Keratinocyte (primary cell): ENCODE measurements at regions not wholly inside any gene's neighbourhood (a gene's known extent, or its start where the extent isn't known, plus 50 kb on each side); places are given as distances from the start of the nearest gene placed in this dataset.
"Not testable (repeated sequence)": the region's sequence is repeated elsewhere in the genome, so short reads cannot be mapped to it uniquely, and the experiment has no call there.

Experiments
- DNase-seq: peaks from one replicate; pipeline ENCODE4 v3.0.0-alpha.2; 2011; ENCODE audit warnings: low read depth, missing footprints, low spot score
- FAIRE-seq: peaks from 2 replicates; lab custom pipeline; 2011; peaks lifted over from hg19 to GRCh38; lab: Jason Lieb, UNC
- H2AFZ ChIP-seq: 2 replicates; pipeline ENCODE4 v1.6.0; 2012; ENCODE audit warnings: low read length, control low read depth, inconsistent platforms; ENCODE audit not compliant: control insufficient read depth
- H3K27ac ChIP-seq: 2 replicates; pipeline ENCODE4 v1.5.1; 2011; ENCODE audit warnings: low read length; ENCODE audit not compliant: control insufficient read depth, insufficient read depth
- H3K27me3 ChIP-seq: 3 replicates; pipeline ENCODE4 v1.6.0; 2011; ENCODE audit warnings: low read length; ENCODE audit not compliant: control insufficient read depth, insufficient read depth; ENCODE audit errors: extremely low read depth
- H3K36me3 ChIP-seq, 2 experiments: 2 replicates in 1 of 2; 3 replicates in 1 of 2; pipeline ENCODE4 v1.5.1; 2011; ENCODE audit warnings: low read length in 2 of 2, mild to moderate bottlenecking in 1 of 2; ENCODE audit not compliant: control insufficient read depth in 2 of 2, insufficient read depth in 2 of 2; ENCODE audit errors: extremely low read depth in 1 of 2
- H3K4me1 ChIP-seq: 3 replicates; pipeline ENCODE4 v1.5.1; 2011; ENCODE audit warnings: low read length; ENCODE audit not compliant: control insufficient read depth, insufficient read depth; ENCODE audit errors: extremely low read depth
- H3K4me2 ChIP-seq: 3 replicates; pipeline ENCODE4 v1.6.0; 2011; ENCODE audit warnings: low read depth, low read length; ENCODE audit not compliant: control insufficient read depth, insufficient read depth; ENCODE audit errors: extremely low read depth
- H3K4me3 ChIP-seq, 3 experiments: fragments of 200-600 bp in 1 of 3; sonication (generic) in 1 of 3; 2 replicates in 2 of 3; 3 replicates in 1 of 3; pipeline ENCODE4 v1.5.1; 2011 to 2016; ENCODE audit warnings: low read length in 3 of 3, mild to moderate bottlenecking in 3 of 3, control low read depth in 2 of 3, inconsistent platforms in 1 of 3, low read depth in 1 of 3, mixed read lengths in 1 of 3, mixed run types in 1 of 3, moderate library complexity in 1 of 3; ENCODE audit not compliant: control insufficient read depth in 2 of 3, insufficient read depth in 2 of 3; ENCODE audit errors: extremely low read depth in 1 of 3
- H3K79me2 ChIP-seq: 2 replicates; pipeline ENCODE4 v1.6.0; 2012; ENCODE audit warnings: low read length; ENCODE audit not compliant: control insufficient read depth, insufficient read depth
- H3K9ac ChIP-seq: 3 replicates; pipeline ENCODE4 v1.6.0; 2011; ENCODE audit warnings: low read length; ENCODE audit not compliant: control insufficient read depth, insufficient read depth; ENCODE audit errors: extremely low read depth
- H3K9me1 ChIP-seq: 3 replicates; pipeline ENCODE4 v1.6.0; 2011; ENCODE audit warnings: low read length; ENCODE audit not compliant: control insufficient read depth, insufficient read depth; ENCODE audit errors: extremely low read depth
- H3K9me3 ChIP-seq: 2 replicates; pipeline ENCODE4 v1.5.1; 2012; ENCODE audit warnings: low read depth, low read length; ENCODE audit not compliant: control insufficient read depth
- H4K20me1 ChIP-seq: 3 replicates; pipeline ENCODE4 v1.6.0; 2011; ENCODE audit warnings: low read length; ENCODE audit not compliant: control insufficient read depth, insufficient read depth; ENCODE audit errors: extremely low read depth
- EZH2 ChIP-seq: IDR thresholded peaks from one replicate; pipeline ENCODE4 v1.6.1; 2012; ENCODE audit warnings: inconsistent platforms, mild to moderate bottlenecking, low read length, moderate library complexity
- dilution Hi-C: fragments of 300-500 bp; cut with MboI; formaldehyde crosslinking; loops from one replicate; pipeline ENCODE4 v1.7.0; 2020; ENCODE audit warnings: low sequenced_read_pairs; ENCODE audit not compliant: extremely low pct_ligation_motif_present
- TF ChIP-seq, protein P1 (sequence below), 3 experiments: IDR thresholded peaks in 1 of 3; conservative IDR thresholded peaks in 1 of 3; optimal IDR thresholded peaks in 1 of 3; 2 replicates in 2 of 3; 3 replicates in 1 of 3; pipeline versions ENCODE3 to v1.5.1; 2011; ENCODE audit warnings: low read length in 3 of 3, mild to moderate bottlenecking in 3 of 3, moderate library complexity in 2 of 3, control low read depth in 1 of 3, inconsistent platforms in 1 of 3; ENCODE audit not compliant: insufficient read depth in 2 of 3; ENCODE audit errors: extremely low read depth in 1 of 3

DNA sequence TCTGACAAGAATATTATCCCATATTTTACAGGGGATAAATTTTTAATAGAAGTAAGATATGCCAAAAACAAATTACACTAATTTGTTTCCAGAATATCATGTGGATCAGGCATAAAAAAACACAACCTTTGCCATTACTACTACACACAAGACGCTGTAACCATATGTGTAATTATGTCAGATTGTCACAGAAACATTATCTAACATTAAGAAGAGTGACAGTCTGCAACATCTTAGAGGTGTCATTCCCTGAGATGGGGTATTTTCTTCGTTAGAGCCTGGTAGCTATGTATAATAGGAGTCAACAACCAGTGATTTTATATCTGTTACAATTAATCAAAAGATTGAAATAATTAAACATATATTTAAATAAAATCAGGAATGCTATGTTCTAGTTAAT, 518.9 kb downstream of the RERGL start:
- no peak for FAIRE-seq
- H3K9ac ChIP-seq = no peak overlapping the region
- no peak overlapping the region for H3K4me3 ChIP-seq
- H3K9me3 ChIP-seq = no peaks in the 10 kb centered on the region
- no peak overlapping the region for H3K27ac ChIP-seq
- no peak for DNase-seq
- no peak for TF ChIP-seq EZH2
- TF ChIP-seq, protein P1, sequence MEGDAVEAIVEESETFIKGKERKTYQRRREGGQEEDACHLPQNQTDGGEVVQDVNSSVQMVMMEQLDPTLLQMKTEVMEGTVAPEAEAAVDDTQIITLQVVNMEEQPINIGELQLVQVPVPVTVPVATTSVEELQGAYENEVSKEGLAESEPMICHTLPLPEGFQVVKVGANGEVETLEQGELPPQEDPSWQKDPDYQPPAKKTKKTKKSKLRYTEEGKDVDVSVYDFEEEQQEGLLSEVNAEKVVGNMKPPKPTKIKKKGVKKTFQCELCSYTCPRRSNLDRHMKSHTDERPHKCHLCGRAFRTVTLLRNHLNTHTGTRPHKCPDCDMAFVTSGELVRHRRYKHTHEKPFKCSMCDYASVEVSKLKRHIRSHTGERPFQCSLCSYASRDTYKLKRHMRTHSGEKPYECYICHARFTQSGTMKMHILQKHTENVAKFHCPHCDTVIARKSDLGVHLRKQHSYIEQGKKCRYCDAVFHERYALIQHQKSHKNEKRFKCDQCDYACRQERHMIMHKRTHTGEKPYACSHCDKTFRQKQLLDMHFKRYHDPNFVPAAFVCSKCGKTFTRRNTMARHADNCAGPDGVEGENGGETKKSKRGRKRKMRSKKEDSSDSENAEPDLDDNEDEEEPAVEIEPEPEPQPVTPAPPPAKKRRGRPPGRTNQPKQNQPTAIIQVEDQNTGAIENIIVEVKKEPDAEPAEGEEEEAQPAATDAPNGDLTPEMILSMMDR (optimal IDR thresholded peaks at IDR 0.05 in 1 of 3, IDR thresholded peaks at IDR 0.05 in 1 of 3, conservative IDR thresholded peaks at IDR 0.05 in 1 of 3; ENCODE audit: extremely low read depth in 1 of 3, insufficient read depth in 2 of 3, low read length in 3 of 3) = no peak
- no peaks in the 10 kb centered on the region for H3K4me1 ChIP-seq
- no peaks in the 10 kb centered on the region for H3K36me3 ChIP-seq
- H4K20me1 ChIP-seq = no peaks in the 10 kb centered on the region
- H2AFZ ChIP-seq = no peak overlapping the region
- dilution Hi-C loops = no loop called here
- no peak overlapping the region for H3K4me2 ChIP-seq
- H3K27me3 ChIP-seq = no peaks in the 10 kb centered on the region
- H3K79me2 ChIP-seq = no peaks in the 10 kb centered on the region
- no peaks in the 10 kb centered on the region for H3K9me1 ChIP-seq

DNA sequence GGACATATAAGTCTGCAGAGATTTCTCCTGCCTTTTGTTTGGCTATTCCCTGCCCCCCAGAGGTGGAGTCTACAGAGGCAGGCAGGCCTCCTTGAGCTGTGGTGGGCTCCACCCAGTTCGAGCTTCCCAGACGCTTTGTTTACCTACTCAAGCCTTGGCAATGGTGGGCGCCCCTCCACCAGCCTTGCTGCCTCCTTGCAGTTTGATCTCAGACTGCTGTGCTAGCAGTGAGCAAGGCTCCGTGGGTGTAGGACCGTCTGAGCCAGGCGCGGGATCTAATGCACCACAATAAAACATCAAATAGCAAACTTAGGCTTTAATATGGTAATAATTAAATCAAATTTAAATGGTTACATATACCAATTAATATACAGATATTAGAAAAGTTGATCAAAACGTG, 525.4 kb downstream of the RERGL start:
- H4K20me1 ChIP-seq, dilution Hi-C loops, H3K27me3 ChIP-seq, DNase-seq, FAIRE-seq, H3K36me3 ChIP-seq, H3K4me3 ChIP-seq, H3K27ac ChIP-seq, H3K9ac ChIP-seq, H3K79me2 ChIP-seq, H3K9me1 ChIP-seq, H3K9me3 ChIP-seq, H2AFZ ChIP-seq, H3K4me1 ChIP-seq, H3K4me2 ChIP-seq: not testable (repeated sequence)

GRCh38 chr12:17550011-17550410, 540.0 kb downstream of the RERGL start:
- no peak for FAIRE-seq
- no peak overlapping the region for H3K4me3 ChIP-seq
- H2AFZ ChIP-seq = no peak overlapping the region
- H3K36me3 ChIP-seq = no peaks in the 10 kb centered on the region
- H3K4me2 ChIP-seq = no peak overlapping the region
- dilution Hi-C loops = no loop called here
- H4K20me1 ChIP-seq = no peaks in the 10 kb centered on the region
- no peaks in the 10 kb centered on the region for H3K4me1 ChIP-seq
- no peak overlapping the region for H3K27ac ChIP-seq
- H3K27me3 ChIP-seq = no peaks in the 10 kb centered on the region
- peaks cover 2% of the 10 kb centered on the region for H3K9me3 ChIP-seq
- no peaks in the 10 kb centered on the region for H3K9me1 ChIP-seq
- no peaks in the 10 kb centered on the region for H3K79me2 ChIP-seq
- no peak overlapping the region for H3K9ac ChIP-seq
- no peak for DNase-seq
- TF ChIP-seq, protein P1 (optimal IDR thresholded peaks at IDR 0.05 in 1 of 3, IDR thresholded peaks at IDR 0.05 in 1 of 3, conservative IDR thresholded peaks at IDR 0.05 in 1 of 3; ENCODE audit: extremely low read depth in 1 of 3, insufficient read depth in 2 of 3, low read length in 3 of 3) = no peak
- TF ChIP-seq EZH2 = no peak
